ENCODE measurements at regions not wholly inside any gene's neighbourhood (a gene's known extent, or its start where the extent isn't known, plus 50 kb on each side); places are given as distances from the start of the nearest gene placed in this dataset.

DNA sequence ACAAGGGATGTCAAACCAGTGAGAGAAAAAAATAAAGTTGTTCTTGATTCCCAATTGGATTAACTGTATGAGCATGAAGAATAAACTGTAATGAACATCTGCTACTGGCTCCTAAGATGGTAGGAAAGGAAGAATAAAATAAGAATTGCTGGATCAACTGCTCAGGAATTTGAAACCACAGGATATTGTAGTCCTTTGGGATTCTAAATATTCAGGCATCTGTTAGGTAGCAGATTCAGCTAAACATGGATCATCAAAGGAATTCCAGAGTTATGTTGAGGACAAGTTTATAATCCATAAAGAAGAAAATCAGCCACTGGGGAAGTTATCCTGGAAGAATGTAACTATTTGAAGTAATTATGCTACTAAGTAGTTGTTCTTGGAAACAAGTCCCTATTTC, 65.8 kb downstream of the ISL1 start:
- no peaks in the 10 kb centered on the region for H3K9me3 ChIP-seq (ENCODE audit: low read depth)
- DNase-seq (ENCODE audit: low read depth in 1 of 2, low spot score in 1 of 2), result no peak
- TF ChIP-seq, protein P1, sequence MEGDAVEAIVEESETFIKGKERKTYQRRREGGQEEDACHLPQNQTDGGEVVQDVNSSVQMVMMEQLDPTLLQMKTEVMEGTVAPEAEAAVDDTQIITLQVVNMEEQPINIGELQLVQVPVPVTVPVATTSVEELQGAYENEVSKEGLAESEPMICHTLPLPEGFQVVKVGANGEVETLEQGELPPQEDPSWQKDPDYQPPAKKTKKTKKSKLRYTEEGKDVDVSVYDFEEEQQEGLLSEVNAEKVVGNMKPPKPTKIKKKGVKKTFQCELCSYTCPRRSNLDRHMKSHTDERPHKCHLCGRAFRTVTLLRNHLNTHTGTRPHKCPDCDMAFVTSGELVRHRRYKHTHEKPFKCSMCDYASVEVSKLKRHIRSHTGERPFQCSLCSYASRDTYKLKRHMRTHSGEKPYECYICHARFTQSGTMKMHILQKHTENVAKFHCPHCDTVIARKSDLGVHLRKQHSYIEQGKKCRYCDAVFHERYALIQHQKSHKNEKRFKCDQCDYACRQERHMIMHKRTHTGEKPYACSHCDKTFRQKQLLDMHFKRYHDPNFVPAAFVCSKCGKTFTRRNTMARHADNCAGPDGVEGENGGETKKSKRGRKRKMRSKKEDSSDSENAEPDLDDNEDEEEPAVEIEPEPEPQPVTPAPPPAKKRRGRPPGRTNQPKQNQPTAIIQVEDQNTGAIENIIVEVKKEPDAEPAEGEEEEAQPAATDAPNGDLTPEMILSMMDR (IDR thresholded peaks at IDR 0.05; ENCODE audit: low read depth, low read length), result no peak
- H3K4me1 ChIP-seq (ENCODE audit: low read depth), result no peaks in the 10 kb centered on the region
- no peaks in the 10 kb centered on the region for H3K27me3 ChIP-seq
- no peak overlapping the region for H3K27ac ChIP-seq
- no peak overlapping the region for H3K4me3 ChIP-seq
- H3K36me3 ChIP-seq, result no peaks in the 10 kb centered on the region

- TF ChIP-seq, protein P1 (IDR thresholded peaks at IDR 0.05; ENCODE audit: low read depth, low read length), result no peak
- H3K4me1 ChIP-seq (ENCODE audit: low read depth), result no peaks in the 10 kb centered on the region
- H3K27ac ChIP-seq, result no peak overlapping the region
- no peak overlapping the region for H3K4me3 ChIP-seq
- no peak for DNase-seq (ENCODE audit: low read depth in 1 of 2, low spot score in 1 of 2)
- no peaks in the 10 kb centered on the region for H3K27me3 ChIP-seq
- H3K36me3 ChIP-seq, result no peaks in the 10 kb centered on the region
- no peaks in the 10 kb centered on the region for H3K9me3 ChIP-seq (ENCODE audit: low read depth)
These were observed 69.3 kb downstream of the ISL1 start for GRCh38 chr5:51452562-51452961.

- DNase-seq (ENCODE audit: low read depth in 1 of 2, low spot score in 1 of 2), result peak in 1 of 2 donors; percentile 7
- TF ChIP-seq, protein P1 (IDR thresholded peaks at IDR 0.05; ENCODE audit: low read depth, low read length), result no peak
- H3K9me3 ChIP-seq (ENCODE audit: low read depth), result no peaks in the 10 kb centered on the region
- no peak overlapping the region for H3K27ac ChIP-seq
- H3K4me3 ChIP-seq, result no peak overlapping the region
- H3K4me1 ChIP-seq (ENCODE audit: low read depth), result peaks cover 7% of the 10 kb centered on the region
- H3K27me3 ChIP-seq, result peaks cover 6% of the 10 kb centered on the region
- H3K36me3 ChIP-seq, result no peaks in the 10 kb centered on the region
These were observed 81.9 kb downstream of the ISL1 start for GRCh38 chr5:51465165-51465564.

DNA sequence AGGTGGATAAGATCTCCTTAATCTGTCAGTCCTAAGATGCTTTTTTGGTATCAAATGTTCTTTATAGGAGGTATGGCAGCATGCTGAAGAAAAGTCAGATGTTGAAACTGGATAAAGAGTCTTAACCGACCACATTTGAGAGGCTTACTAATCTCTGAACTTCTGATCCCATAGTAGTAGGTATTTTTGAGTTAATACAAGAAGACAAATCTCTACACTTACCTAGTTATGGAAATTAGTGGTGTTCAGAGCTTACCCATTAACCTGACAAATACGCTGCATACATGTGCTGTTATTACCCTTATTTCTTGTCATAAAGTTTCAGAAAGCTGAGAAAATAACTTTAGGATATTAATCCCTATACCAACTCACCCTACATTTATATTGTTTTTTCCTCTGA, 83.0 kb downstream of the ISL1 start:
- Histone ChIP-seq H3K4me3 (no peak overlapping the region), H3K9me3 (ENCODE audit: low read depth) (no peaks in the 10 kb centered on the region), H3K4me1 (ENCODE audit: low read depth) (peaks cover 7% of the 10 kb centered on the region), H3K36me3 (no peaks in the 10 kb centered on the region), H3K27me3 (peaks cover 10% of the 10 kb centered on the region), H3K27ac (no peak overlapping the region)
- TF ChIP-seq, protein P1 (IDR thresholded peaks at IDR 0.05; ENCODE audit: low read depth, low read length), result no peak
- DNase-seq (ENCODE audit: low read depth in 1 of 2, low spot score in 1 of 2), result no peak

DNA sequence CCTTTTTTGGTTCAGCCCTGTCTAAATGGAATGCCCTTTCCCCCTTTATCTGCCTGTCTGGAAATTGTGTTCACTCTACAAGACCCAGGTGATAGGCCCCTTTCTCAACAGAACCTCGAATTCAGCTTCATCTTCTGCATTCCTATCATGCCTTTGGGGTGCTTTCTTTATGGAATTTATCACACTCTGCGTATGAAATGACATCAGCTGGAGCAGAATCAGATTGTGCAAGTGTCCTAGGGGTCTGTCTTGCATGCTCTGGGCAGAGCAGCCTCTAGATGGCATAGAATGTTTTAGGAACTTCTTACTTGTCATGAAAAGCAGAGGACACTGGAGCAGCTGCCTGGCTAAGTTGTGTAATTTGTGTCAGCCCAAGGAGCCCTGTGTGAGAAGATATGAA, 84.9 kb downstream of the ISL1 start:
- H3K36me3 ChIP-seq, result no peaks in the 10 kb centered on the region
- H3K4me3 ChIP-seq, result no peak overlapping the region
- peaks cover 21% of the 10 kb centered on the region for H3K27me3 ChIP-seq
- no peaks in the 10 kb centered on the region for H3K9me3 ChIP-seq (ENCODE audit: low read depth)
- peaks cover 7% of the 10 kb centered on the region for H3K4me1 ChIP-seq (ENCODE audit: low read depth)
- TF ChIP-seq, protein P1 (IDR thresholded peaks at IDR 0.05; ENCODE audit: low read depth, low read length), result no peak
- peak in 1 of 2 donors; percentile 19 for DNase-seq (ENCODE audit: low read depth in 1 of 2, low spot score in 1 of 2)
- H3K27ac ChIP-seq, result no peak overlapping the region

DNA sequence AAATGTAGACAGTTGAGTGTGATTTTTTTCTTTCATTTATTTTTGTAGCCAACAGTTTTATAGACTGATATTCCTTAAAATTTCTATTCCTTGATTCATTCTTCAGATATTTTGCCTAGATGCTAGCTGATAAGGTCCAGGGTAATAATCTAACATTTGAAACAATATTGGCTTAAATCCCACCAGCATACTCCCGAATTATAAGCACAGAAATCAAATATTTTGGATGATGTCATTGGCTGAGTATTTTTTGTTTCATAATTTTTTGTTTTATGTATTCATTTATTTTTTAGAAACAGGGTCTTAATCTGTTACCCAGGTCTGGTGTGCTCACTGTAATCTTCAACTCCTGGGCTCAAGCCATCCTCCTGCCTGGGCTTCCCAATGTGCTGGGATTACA, 88.4 kb downstream of the ISL1 start:
- Histone ChIP-seq H3K27me3 (peaks cover 21% of the 10 kb centered on the region), H3K27ac (no peak overlapping the region), H3K9me3 (ENCODE audit: low read depth) (no peaks in the 10 kb centered on the region), H3K36me3 (no peaks in the 10 kb centered on the region), H3K4me3 (no peak overlapping the region), H3K4me1 (ENCODE audit: low read depth) (peaks cover 6% of the 10 kb centered on the region)
- TF ChIP-seq, protein P1 (IDR thresholded peaks at IDR 0.05; ENCODE audit: low read depth, low read length), result no peak
- DNase-seq (ENCODE audit: low read depth in 1 of 2, low spot score in 1 of 2), result no peak

All from cardiac muscle cell (in vitro differentiated cells and primary cell).